Loucy (cell line): ENCODE measurements at regions not wholly inside any gene's neighbourhood (a gene's known extent, or its start where the extent isn't known, plus 50 kb on each side); places are given as distances from the start of the nearest gene placed in this dataset.

Experiments
- EZH2phosphoT487 ChIP-seq: fragments of 200-600 bp; IDR thresholded peaks from 2 replicates; pipeline ENCODE4 v1.6.1; 2018; ENCODE audit warnings: antibody characterized with exemption, mild to moderate bottlenecking, moderate library complexity, borderline replicate concordance
- TF ChIP-seq, protein P1 (sequence below): fragments of 200-600 bp; sonication (generic); conservative IDR thresholded peaks from 2 replicates; pipeline ENCODE4 v1.5.1; 2014; ENCODE audit warnings: mild to moderate bottlenecking, antibody characterized with exemption, low read length

DNA sequence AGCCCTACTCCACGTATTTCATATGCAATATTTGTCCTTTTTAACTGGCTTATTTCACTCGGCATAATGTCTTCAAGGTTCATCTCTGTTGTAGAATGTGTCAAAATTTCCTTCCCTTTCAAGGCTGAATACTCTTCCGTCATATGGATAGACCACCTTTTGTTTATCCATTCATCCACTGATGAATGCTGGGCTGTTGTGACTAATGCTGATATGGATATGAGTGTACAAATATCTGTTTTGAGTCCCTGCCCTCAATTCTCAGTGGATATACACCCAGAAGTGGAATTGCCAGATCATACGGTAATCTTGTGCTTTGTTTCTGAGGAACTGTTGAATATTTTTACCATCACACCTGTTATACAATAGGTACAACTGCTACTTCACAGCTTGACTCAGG, 155.2 kb upstream of the IRF2BP2 start:
- TF ChIP-seq, protein P1, sequence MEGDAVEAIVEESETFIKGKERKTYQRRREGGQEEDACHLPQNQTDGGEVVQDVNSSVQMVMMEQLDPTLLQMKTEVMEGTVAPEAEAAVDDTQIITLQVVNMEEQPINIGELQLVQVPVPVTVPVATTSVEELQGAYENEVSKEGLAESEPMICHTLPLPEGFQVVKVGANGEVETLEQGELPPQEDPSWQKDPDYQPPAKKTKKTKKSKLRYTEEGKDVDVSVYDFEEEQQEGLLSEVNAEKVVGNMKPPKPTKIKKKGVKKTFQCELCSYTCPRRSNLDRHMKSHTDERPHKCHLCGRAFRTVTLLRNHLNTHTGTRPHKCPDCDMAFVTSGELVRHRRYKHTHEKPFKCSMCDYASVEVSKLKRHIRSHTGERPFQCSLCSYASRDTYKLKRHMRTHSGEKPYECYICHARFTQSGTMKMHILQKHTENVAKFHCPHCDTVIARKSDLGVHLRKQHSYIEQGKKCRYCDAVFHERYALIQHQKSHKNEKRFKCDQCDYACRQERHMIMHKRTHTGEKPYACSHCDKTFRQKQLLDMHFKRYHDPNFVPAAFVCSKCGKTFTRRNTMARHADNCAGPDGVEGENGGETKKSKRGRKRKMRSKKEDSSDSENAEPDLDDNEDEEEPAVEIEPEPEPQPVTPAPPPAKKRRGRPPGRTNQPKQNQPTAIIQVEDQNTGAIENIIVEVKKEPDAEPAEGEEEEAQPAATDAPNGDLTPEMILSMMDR, result no peak
- no peak for TF ChIP-seq EZH2phosphoT487
